IMR-90 (cell line): ENCODE measurements at regions not wholly inside any gene's neighbourhood (a gene's known extent, or its start where the extent isn't known, plus 50 kb on each side); places are given as distances from the start of the nearest gene placed in this dataset.

ENCODE experiments used
- ATAC-seq: fragments of 200-7000 bp; cut with Tn5 transposase; 2 replicates; pipeline ENCODE4 v1.9.1; 2020; ENCODE audit warnings: low read depth, mild to moderate bottlenecking, moderate library complexity
- BruUV-seq: library from RNA; stranded (reverse); fragments of 400-500 nt; replicated peaks from 2 replicates; lab custom pipeline; 2021; lab: Mats Ljungman, UMichigan
- CTCF ChIA-PET: fragments of 300-600 bp; formaldehyde crosslinking; extraction: SDS; loops from one replicate; lab custom pipeline; 2021; ENCODE audit warnings: antibody characterized with exemption; lab: Yijun Ruan, JAX
- POLR2A ChIA-PET: fragments of 300-600 bp; sonication (Branson Sonifier 250); formaldehyde crosslinking; loops from one replicate; lab custom pipeline; 2022; ENCODE audit warnings: antibody characterized with exemption; ENCODE audit not compliant: unreplicated experiment; lab: Charles Lee
- DNase-seq: peaks from one replicate; pipeline ENCODE4 v3.0.0; 2013
- H2AFZ ChIP-seq: replicated peaks from 2 replicates; pipeline ENCODE3; 2013; ENCODE audit warnings: low read length, mild to moderate bottlenecking; ENCODE audit not compliant: poor library complexity
- H2AK5ac ChIP-seq: 2 replicates; pipeline ENCODE4 v1.6.1; 2013; ENCODE audit warnings: low read depth, low read length, inconsistent platforms
- H2AK9ac ChIP-seq: replicated peaks from 2 replicates; pipeline ENCODE3; 2013; ENCODE audit warnings: mild to moderate bottlenecking, low read depth, low read length, moderate library complexity; ENCODE audit not compliant: poor library complexity
- H2BK120ac ChIP-seq: 2 replicates; pipeline ENCODE4 v1.6.1; 2013; ENCODE audit warnings: low read depth, low read length, inconsistent platforms
- H2BK15ac ChIP-seq: 3 replicates; pipeline ENCODE4 v1.6.1; 2013; ENCODE audit warnings: low read depth, low read length, inconsistent platforms
- H2BK20ac ChIP-seq: 2 replicates; pipeline ENCODE4 v1.6.1; 2013; ENCODE audit warnings: low read depth, mild to moderate bottlenecking, inconsistent platforms, low read length, moderate library complexity
- H2BK5ac ChIP-seq: 2 replicates; pipeline ENCODE4 v1.6.1; 2013; ENCODE audit warnings: mild to moderate bottlenecking, low read depth, low read length, inconsistent platforms; ENCODE audit not compliant: poor library complexity, severe bottlenecking
- H3K14ac ChIP-seq: replicated peaks from 2 replicates; pipeline ENCODE4 v1.6.1; 2013; ENCODE audit warnings: low read depth, low read length, inconsistent platforms
- H3K18ac ChIP-seq: 2 replicates; pipeline ENCODE4 v1.6.1; 2013; ENCODE audit warnings: low read depth, low read length, control low read depth
- H3K23ac ChIP-seq: 2 replicates; pipeline ENCODE4 v1.6.1; 2013; ENCODE audit warnings: low read depth, low read length, inconsistent platforms
- H3K27ac ChIP-seq: 2 replicates; pipeline ENCODE4 v1.5.1; 2013; ENCODE audit warnings: mild to moderate bottlenecking, control low read depth, low read length; ENCODE audit not compliant: insufficient read depth
- H3K27me3 ChIP-seq: 2 replicates; pipeline ENCODE4 v1.6.1; 2013; ENCODE audit warnings: low read length; ENCODE audit not compliant: control insufficient read depth, insufficient read depth
- H3K36me3 ChIP-seq: 2 replicates; pipeline ENCODE4 v1.6.1; 2013; ENCODE audit warnings: low read length, mixed read lengths; ENCODE audit not compliant: control insufficient read depth, insufficient read depth
- H3K4ac ChIP-seq: 2 replicates; pipeline ENCODE4 v1.6.1; 2013; ENCODE audit warnings: low read depth, low read length, inconsistent platforms
- H3K4me1 ChIP-seq: 2 replicates; pipeline ENCODE4 v1.6.1; 2013; ENCODE audit warnings: low read length, mixed read lengths; ENCODE audit not compliant: control insufficient read depth, insufficient read depth
- H3K4me2 ChIP-seq: 2 replicates; pipeline ENCODE4 v1.6.1; 2013; ENCODE audit warnings: low read depth, mild to moderate bottlenecking, control low read depth, low read length, moderate library complexity
- H3K4me3 ChIP-seq: 2 replicates; pipeline ENCODE4 v1.5.1; 2013; ENCODE audit warnings: low read depth, mild to moderate bottlenecking, control low read depth, low read length, moderate library complexity; ENCODE audit not compliant: insufficient read depth
- H3K56ac ChIP-seq: 2 replicates; pipeline ENCODE4 v1.6.1; 2013; ENCODE audit warnings: low read length, inconsistent platforms; ENCODE audit not compliant: insufficient read depth; ENCODE audit errors: extremely low read depth
- H3K79me1 ChIP-seq, 2 experiments: 2 replicates each; pipeline ENCODE4 v1.6.1; 2013; ENCODE audit warnings: low read length in 2 of 2, inconsistent platforms in 1 of 2, low read depth in 1 of 2
- H3K9ac ChIP-seq: 2 replicates; pipeline ENCODE4 v1.6.1; 2013; ENCODE audit warnings: low read depth, low read length, control low read depth
- H3K9me1 ChIP-seq: 2 replicates; pipeline ENCODE4 v1.6.1; 2013; ENCODE audit warnings: low read length, inconsistent platforms; ENCODE audit not compliant: insufficient read depth
- H3K9me3 ChIP-seq: 2 replicates; pipeline ENCODE4 v1.6.1; 2013; ENCODE audit warnings: low read length; ENCODE audit not compliant: control insufficient read depth, insufficient read depth
- H4K20me1 ChIP-seq: 2 replicates; pipeline ENCODE4 v1.6.1; 2013; ENCODE audit warnings: low read length, inconsistent platforms; ENCODE audit not compliant: insufficient read depth
- H4K5ac ChIP-seq: 2 replicates; pipeline ENCODE4 v1.6.1; 2013; ENCODE audit warnings: mild to moderate bottlenecking, low read depth, low read length, control low read depth
- H4K8ac ChIP-seq, 2 experiments: 2 replicates each; pipeline ENCODE4 v1.6.1; 2013; ENCODE audit warnings: low read depth in 2 of 2, low read length in 2 of 2, control low read depth in 1 of 2, inconsistent platforms in 1 of 2
- H4K91ac ChIP-seq: 2 replicates; pipeline ENCODE4 v1.6.1; 2013; ENCODE audit warnings: low read depth, low read length, inconsistent platforms; ENCODE audit not compliant: insufficient read depth
- BHLHE40 ChIP-seq: fragments of 150-350 bp; IDR thresholded peaks from 2 replicates; pipeline ENCODE4 v1.6.1; 2016; ENCODE audit warnings: mild to moderate bottlenecking, low read depth, low read length
- CEBPB ChIP-seq: IDR thresholded peaks from 2 replicates; pipeline ENCODE4 v1.6.1; 2012; ENCODE audit warnings: low read depth, low read length, improper control_type of control experiment
- CHD1 ChIP-seq: IDR thresholded peaks from 2 replicates; pipeline ENCODE4 v1.6.1; 2012; ENCODE audit warnings: low read depth, low read length, improper control_type of control experiment
- CTCF ChIP-seq: conservative IDR thresholded peaks from 2 replicates; pipeline ENCODE4 v1.5.1; 2012; ENCODE audit warnings: mild to moderate bottlenecking, low read depth, low read length, improper control_type of control experiment
- ELK1 ChIP-seq: fragments of 150-350 bp; IDR thresholded peaks from 2 replicates; pipeline ENCODE4 v1.6.1; 2016; ENCODE audit warnings: low read depth, mild to moderate bottlenecking, low read length, moderate library complexity, borderline replicate concordance
- FOS ChIP-seq: fragments of 150-350 bp; IDR thresholded peaks from 2 replicates; pipeline ENCODE4 v1.6.1; 2016; ENCODE audit warnings: low read depth, low read length
- MAFK ChIP-seq: IDR thresholded peaks from 2 replicates; pipeline ENCODE4 v1.6.1; 2012; ENCODE audit warnings: low read depth, low read length, improper control_type of control experiment
- MAZ ChIP-seq: IDR thresholded peaks from 2 replicates; pipeline ENCODE4 v1.6.1; 2012; ENCODE audit warnings: low read depth, mild to moderate bottlenecking, low read length, improper control_type of control experiment, moderate library complexity, borderline replicate concordance
- MXI1 ChIP-seq: IDR thresholded peaks from 2 replicates; pipeline ENCODE4 v1.6.1; 2012; ENCODE audit warnings: low read depth, mild to moderate bottlenecking, low read length, moderate library complexity, borderline replicate concordance
- NFE2L2 ChIP-seq: fragments of 150-350 bp; IDR thresholded peaks from 2 replicates; pipeline ENCODE4 v1.6.1; 2016; ENCODE audit warnings: low read depth, mild to moderate bottlenecking, low read length
- POLR2A ChIP-seq: IDR thresholded peaks from 2 replicates; pipeline ENCODE4 v1.6.1; 2012; ENCODE audit warnings: mild to moderate bottlenecking, low read depth, low read length
- RAD21 ChIP-seq: IDR thresholded peaks from 2 replicates; pipeline ENCODE4 v1.6.1; 2012; ENCODE audit warnings: low read length, improper control_type of control experiment
- RCOR1 ChIP-seq: IDR thresholded peaks from 2 replicates; pipeline ENCODE4 v1.6.1; 2012; ENCODE audit warnings: mild to moderate bottlenecking, low read length, improper control_type of control experiment; ENCODE audit not compliant: insufficient replicate concordance
- RFX5 ChIP-seq: IDR thresholded peaks from 2 replicates; pipeline ENCODE4 v1.8.0; 2012; ENCODE audit warnings: low read depth, mild to moderate bottlenecking, low read length, moderate library complexity
- SMC3 ChIP-seq: fragments of 150-350 bp; IDR thresholded peaks from 2 replicates; pipeline ENCODE4 v1.6.1; 2016; ENCODE audit warnings: low read depth, mild to moderate bottlenecking, antibody characterized with exemption, low read length, moderate library complexity
- USF2 ChIP-seq: fragments of 150-350 bp; IDR thresholded peaks from 2 replicates; pipeline ENCODE4 v1.6.1; 2017; ENCODE audit warnings: mild to moderate bottlenecking, antibody characterized with exemption, low read length, low read depth
- WGBS, 2 experiments: methylation state at CpG; one replicate each; pipeline versions ENCODE4 v1.1.5 to v1.1.7; 2013; ENCODE audit warnings: missing lambda C conversion rate in 2 of 2; ENCODE audit not compliant: insufficient read length in 1 of 2; ENCODE audit errors: extremely low coverage in 2 of 2; 5-methylcytosine and 5-hydroxymethylcytosine counted together
- dilution Hi-C: fragments of 300-500 bp; cut with HindIII; formaldehyde crosslinking; loops from one replicate; pipeline ENCODE4 v1.14.3; 2018; ENCODE audit warnings: low sequenced_read_pairs; ENCODE audit not compliant: unreplicated experiment
- in situ Hi-C: fragments of 300-500 bp; cut with MboI; formaldehyde crosslinking; loops from 3 replicates; pipeline ENCODE4 v1.14.3; 2019; ENCODE audit warnings: low sequenced_read_pairs, inconsistent platforms, mixed read lengths
- intact Hi-C: fragments of 100-400 bp; cut with micrococcal nuclease; formaldehyde crosslinking; loops from 2 replicates; pipeline ENCODE4 v1.10.0; 2022

GRCh38 chr6:44529146-44529905 is 141.8 kb downstream of the CDC5L start:
- Histone ChIP-seq H2BK20ac (no peak overlapping the region), H3K27me3 (peaks cover 59% of the 10 kb centered on the region), H2BK120ac (no peak overlapping the region), H2BK5ac (no peak overlapping the region), H3K9ac (no peak overlapping the region), H2AFZ (no peak overlapping the region), H3K4me2 (no peak overlapping the region), H3K4me3 (no peak overlapping the region), H4K91ac (no peak overlapping the region), H3K4me1 (no peaks in the 10 kb centered on the region), H3K18ac (no peak overlapping the region), H2AK5ac (no peak overlapping the region), H3K23ac (no peak overlapping the region), H3K27ac (no peak overlapping the region), H2BK15ac (no peak overlapping the region), H4K20me1 (no peaks in the 10 kb centered on the region), H3K36me3 (no peaks in the 10 kb centered on the region), H3K14ac (no peak overlapping the region), H3K79me1 (no peaks in the 10 kb centered on the region), H3K56ac (no peak overlapping the region), H4K8ac (no peak overlapping the region), H2AK9ac (no peak overlapping the region), H3K9me1 (no peaks in the 10 kb centered on the region), H3K4ac (no peak overlapping the region), H4K5ac (no peak overlapping the region), H3K9me3 (no peaks in the 10 kb centered on the region)
- DNase-seq (no peak), ATAC-seq (no peak)
- no TSS peak for BruUV-seq
- in situ Hi-C loops, result no loop called here
- intact Hi-C loops, result no loop called here
- CTCF ChIA-PET, result no interaction called here
- TF ChIP-seq MAFK, result no peak
- no peak for TF ChIP-seq MXI1
- no peak for TF ChIP-seq CTCF
- TF ChIP-seq BHLHE40, result no peak
- no peak for TF ChIP-seq RFX5
- TF ChIP-seq RCOR1, result no peak
- no peak for TF ChIP-seq POLR2A
- no peak for TF ChIP-seq USF2
- no peak for TF ChIP-seq MAZ
- TF ChIP-seq RAD21, result no peak
- no peak for TF ChIP-seq NFE2L2
- no peak for TF ChIP-seq CEBPB
- TF ChIP-seq CHD1, result no peak
- TF ChIP-seq FOS, result no peak
- no peak for TF ChIP-seq SMC3
- TF ChIP-seq ELK1, result no peak
- no CpG with 5 or more reads among the region's 11 CpGs for WGBS, 2 experiments
- dilution Hi-C loops, result no loop called here
- POLR2A ChIA-PET, result no interaction called here
